Uterus (tissue), 3 donors: ENCODE measurements at regions not wholly inside any gene's neighbourhood (a gene's known extent, or its start where the extent isn't known, plus 50 kb on each side); places are given as distances from the start of the nearest gene placed in this dataset.
"Not testable (repeated sequence)": the region's sequence is repeated elsewhere in the genome, so short reads cannot be mapped to it uniquely, and the experiment has no call there.

Experiments
- DNase-seq, 2 donors: peaks; one replicate each; pipeline ENCODE4 v3.0.0-alpha.2; 2019 to 2020
- H3K27ac ChIP-seq, 2 donors: fragments of 200-600 bp; sonication (generic); 1 replicate in 1 of 2; 2 replicates in 1 of 2; pipeline ENCODE4 v1.5.1; 2016 to 2018
- H3K27me3 ChIP-seq, 2 donors: fragments of 200-600 bp; sonication (generic); one replicate each; pipeline ENCODE4 v1.5.1; 2018 to 2019; ENCODE audit warnings: control low read depth in 1 of 2
- H3K36me3 ChIP-seq, 2 donors: fragments of 200-600 bp; sonication (generic); one replicate each; pipeline ENCODE4 v1.5.1; 2019; ENCODE audit warnings: control low read depth in 1 of 2
- H3K4me1 ChIP-seq, 2 donors: fragments of 200-600 bp; sonication (generic); one replicate each; pipeline ENCODE4 v1.5.1; 2018 to 2019; ENCODE audit warnings: control low read depth in 1 of 2
- H3K4me3 ChIP-seq, 2 donors: fragments of 200-600 bp; sonication (generic); 1 replicate in 1 of 2; 2 replicates in 1 of 2; pipeline ENCODE4 v1.5.1; 2018 to 2019; ENCODE audit warnings: mild to moderate bottlenecking in 1 of 2
- H3K9me3 ChIP-seq, 2 donors: fragments of 200-600 bp; sonication (generic); one replicate each; pipeline ENCODE4 v1.5.1; 2019; ENCODE audit warnings: control low read depth in 1 of 2
- intact Hi-C: fragments of 100-400 bp; cut with DNase I; formaldehyde crosslinking; loops from one replicate; pipeline ENCODE4 v1.15.1; 2023; ENCODE audit warnings: low total_unique reads
- donor health status: DM: yes; HTN: yes; CAD: no.

DNA sequence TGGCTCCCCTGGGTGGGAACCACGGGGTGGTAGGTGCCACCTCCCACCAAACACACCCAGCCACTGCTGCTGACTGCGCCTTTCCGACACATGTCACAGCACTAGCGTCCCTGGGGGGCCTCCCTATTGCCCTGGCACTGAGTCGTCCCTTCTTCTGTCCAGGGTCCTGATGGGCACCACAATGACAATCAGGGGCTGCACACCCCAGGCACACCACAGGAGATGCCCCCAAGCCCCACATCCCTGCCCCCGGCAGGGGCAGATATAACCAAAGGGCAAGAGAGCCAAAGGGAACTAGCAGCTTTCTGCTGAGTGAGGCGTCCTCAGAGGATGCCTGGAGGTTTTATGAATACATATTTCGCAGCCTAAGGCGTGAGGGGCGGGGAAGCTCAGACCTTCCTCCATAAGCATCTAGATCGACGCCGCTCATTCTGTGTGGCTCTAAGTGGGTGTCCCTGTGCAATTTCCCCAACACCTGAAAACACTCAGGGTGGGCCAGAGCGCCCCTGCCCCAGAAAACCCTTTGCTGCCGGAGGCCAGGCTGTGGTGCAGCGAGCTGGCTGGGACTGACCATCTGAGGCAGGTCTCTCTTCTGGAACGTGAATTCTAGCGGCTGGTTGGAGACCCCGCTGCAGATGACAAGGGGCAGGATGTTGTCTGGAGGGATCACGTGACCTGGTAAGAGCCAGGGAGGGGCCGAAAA is 186.7 kb downstream of the KLRB1 start:
- H3K9me3 ChIP-seq, H3K4me3 ChIP-seq, H3K27me3 ChIP-seq, H3K4me1 ChIP-seq, intact Hi-C loops, H3K36me3 ChIP-seq, H3K27ac ChIP-seq, DNase-seq: not testable (repeated sequence)

DNA sequence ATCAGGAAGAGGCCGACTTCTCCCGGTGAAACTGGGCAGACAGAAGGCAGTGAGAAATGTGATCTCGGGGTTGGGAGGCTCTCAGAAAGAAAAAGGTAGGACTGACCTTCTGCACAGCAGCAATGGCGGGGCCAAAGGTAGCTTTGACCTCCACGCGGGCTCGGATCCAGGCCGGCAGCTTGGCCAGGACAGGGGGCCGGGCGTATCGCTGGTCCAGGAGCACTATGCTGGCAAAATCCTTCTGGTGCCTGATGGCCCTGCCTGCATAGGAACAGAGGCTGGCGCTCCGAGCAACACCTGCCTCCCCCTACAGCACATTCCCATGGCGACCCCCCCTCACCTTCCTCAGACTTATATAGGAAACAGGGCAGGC is 189.1 kb downstream of the KLRB1 start:
- H3K27ac ChIP-seq, H3K9me3 ChIP-seq, H3K27me3 ChIP-seq, DNase-seq, H3K36me3 ChIP-seq, H3K4me1 ChIP-seq, intact Hi-C loops, H3K4me3 ChIP-seq: not testable (repeated sequence)

DNA sequence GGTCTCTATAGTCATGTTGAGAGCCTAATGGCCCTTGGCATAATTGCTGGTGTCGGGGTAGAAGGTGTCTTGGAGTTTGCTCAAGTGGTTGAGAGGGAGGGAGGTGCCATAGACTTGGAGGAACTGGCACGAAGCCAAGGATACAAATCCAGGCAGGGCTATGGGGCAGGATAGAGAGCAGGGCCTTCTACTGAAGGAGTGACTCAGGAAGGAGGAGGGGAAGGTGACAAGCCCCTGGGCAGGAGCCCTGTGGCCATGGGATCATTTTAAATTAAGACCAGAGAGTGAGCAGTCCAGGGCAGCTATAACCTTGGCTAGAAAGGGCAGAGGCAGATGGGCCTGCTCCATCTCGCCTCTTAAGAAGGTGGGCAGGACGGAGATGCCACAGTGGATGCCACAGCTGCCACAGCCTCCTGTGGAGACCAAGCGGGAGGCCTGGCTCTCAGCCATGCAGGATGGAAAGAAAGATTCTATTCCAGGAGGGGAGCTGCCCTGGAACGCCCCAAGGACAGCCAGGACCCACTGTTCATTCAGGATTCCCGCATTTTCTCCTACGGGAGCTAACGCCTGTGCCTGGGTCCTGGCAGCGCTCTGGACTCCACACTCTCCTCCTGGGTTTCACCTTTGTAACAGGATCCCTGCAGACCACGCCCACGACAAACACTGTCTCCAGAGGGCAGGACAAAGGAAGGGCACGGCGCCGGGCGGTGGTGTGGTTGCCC is 189.6 kb downstream of the KLRB1 start:
- H3K27ac ChIP-seq, intact Hi-C loops, H3K4me1 ChIP-seq: not testable (repeated sequence)

DNA sequence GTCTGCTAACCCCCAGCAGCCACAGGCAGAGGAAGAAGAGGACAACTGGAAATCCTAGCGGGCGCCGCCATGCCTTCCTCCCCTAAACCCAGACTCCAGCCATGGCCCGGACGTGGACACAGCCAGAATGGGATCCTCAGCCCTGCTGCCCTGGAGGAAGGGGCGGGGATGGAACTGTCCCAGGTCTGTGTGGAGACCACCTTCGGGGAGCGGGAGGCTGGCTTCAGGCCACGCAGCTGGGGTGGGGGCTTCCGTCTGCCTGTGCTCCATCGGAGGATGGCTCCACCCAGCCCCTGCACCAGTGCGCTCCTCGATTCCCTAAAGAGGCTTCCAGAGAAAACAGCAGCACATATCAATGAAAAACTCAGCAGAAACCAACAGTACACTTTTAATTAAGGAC is 190.4 kb downstream of the KLRB1 start:
- H3K27ac ChIP-seq, H3K36me3 ChIP-seq, H3K4me1 ChIP-seq, intact Hi-C loops, DNase-seq, H3K27me3 ChIP-seq, H3K9me3 ChIP-seq, H3K4me3 ChIP-seq: not testable (repeated sequence)

More for the DNA sequence above, 189.6 kb downstream of the KLRB1 start:
- not testable (repeated sequence) for H3K9me3 ChIP-seq, H3K4me3 ChIP-seq, DNase-seq, H3K27me3 ChIP-seq, H3K36me3 ChIP-seq

DNA sequence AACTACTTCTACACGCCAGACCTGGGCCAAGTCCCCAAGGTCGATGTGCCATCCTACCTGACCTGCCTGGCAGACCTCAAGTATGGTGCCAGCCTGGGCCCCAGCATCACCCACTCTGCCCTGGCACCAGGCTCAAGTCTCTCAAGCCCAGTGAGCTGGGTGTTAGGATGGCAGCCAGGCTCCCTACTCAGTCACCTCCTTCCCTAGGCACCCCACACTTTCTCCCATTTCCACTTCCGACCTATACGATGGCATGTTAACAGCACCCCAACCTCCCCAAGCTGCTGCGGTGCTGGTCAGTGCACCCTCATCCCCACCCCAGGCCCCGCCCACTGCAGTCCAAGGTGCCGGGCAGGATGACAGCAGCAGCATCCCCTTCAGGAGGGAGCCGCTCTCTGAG is 191.4 kb downstream of the KLRB1 start:
- H3K27me3 ChIP-seq, DNase-seq, H3K36me3 ChIP-seq, H3K4me3 ChIP-seq, H3K9me3 ChIP-seq, intact Hi-C loops, H3K27ac ChIP-seq, H3K4me1 ChIP-seq: not testable (repeated sequence)

GRCh38 chr12:9415898-9416297 is 191.8 kb downstream of the KLRB1 start:
- H3K9me3 ChIP-seq, H3K27me3 ChIP-seq, H3K27ac ChIP-seq, H3K4me1 ChIP-seq, H3K4me3 ChIP-seq, H3K36me3 ChIP-seq, DNase-seq, intact Hi-C loops: not testable (repeated sequence)

- H3K27me3 ChIP-seq, H3K4me1 ChIP-seq, H3K9me3 ChIP-seq, H3K36me3 ChIP-seq, DNase-seq, intact Hi-C loops, H3K4me3 ChIP-seq, H3K27ac ChIP-seq: not testable (repeated sequence)
Measured at GRCh38 chr12:9413862-9414261, 193.9 kb downstream of the KLRB1 start.

GRCh38 chr12:9412459-9412858 is 195.3 kb downstream of the KLRB1 start:
- H3K27me3 ChIP-seq, H3K27ac ChIP-seq, H3K4me3 ChIP-seq, H3K36me3 ChIP-seq, DNase-seq, intact Hi-C loops, H3K4me1 ChIP-seq, H3K9me3 ChIP-seq: not testable (repeated sequence)

GRCh38 chr12:9411616-9412268 is 196.0 kb downstream of the KLRB1 start:
- H3K27me3 ChIP-seq, DNase-seq, H3K36me3 ChIP-seq, H3K4me3 ChIP-seq, H3K4me1 ChIP-seq, H3K9me3 ChIP-seq, H3K27ac ChIP-seq, intact Hi-C loops: not testable (repeated sequence)

- intact Hi-C loops, H3K9me3 ChIP-seq, H3K36me3 ChIP-seq, H3K4me3 ChIP-seq, H3K27ac ChIP-seq, H3K27me3 ChIP-seq, H3K4me1 ChIP-seq: not testable (repeated sequence)
- peak in 1 of 2 donors; percentile 34 for DNase-seq
Measured at GRCh38 chr12:9407425-9407748, 199.2 kb upstream of the PZP start.
